Gastrocnemius medialis (tissue), 4 donors: ENCODE measurements at regions not wholly inside any gene's neighbourhood (a gene's known extent, or its start where the extent isn't known, plus 50 kb on each side); places are given as distances from the start of the nearest gene placed in this dataset.

Experiments used
- ATAC-seq, 2 donors: fragments of 150-250 bp; one replicate each; pipeline ENCODE4 v1.9.1; 2016
- DNase-seq, 2 donors: peaks; one replicate each; pipeline ENCODE4 v3.0.0-alpha.2; 2019
- H3K27ac ChIP-seq, 4 donors: fragments of 200-600 bp; sonication (generic); 1 replicate in 1 of 4; 2 replicates in 3 of 4; pipeline ENCODE4 v1.5.1; 2016 to 2018; ENCODE audit warnings: mild to moderate bottlenecking in 2 of 4, moderate library complexity in 1 of 4
- H3K27me3 ChIP-seq, 3 donors: fragments of 200-600 bp; sonication (generic) in 2 of 3; 1 replicate in 1 of 3; 2 replicates in 2 of 3; pipeline versions ENCODE4 v1.5.1 to v1.6.0; 2016 to 2019; ENCODE audit warnings: mild to moderate bottlenecking in 1 of 3, moderate library complexity in 1 of 3
- H3K36me3 ChIP-seq, 2 donors: fragments of 200-600 bp; sonication (generic) in 1 of 2; one replicate each; pipeline ENCODE4 v1.5.1; 2017 to 2018
- H3K4me1 ChIP-seq, 2 donors: fragments of 200-600 bp; sonication (generic) in 1 of 2; one replicate each; pipeline ENCODE4 v1.5.1; 2016 to 2017; ENCODE audit warnings: mild to moderate bottlenecking in 2 of 2
- H3K4me3 ChIP-seq, 4 donors: fragments of 200-600 bp; sonication (generic) in 3 of 4; 1 replicate in 1 of 4; 2 replicates in 3 of 4; pipeline ENCODE4 v1.5.1; 2016 to 2019; ENCODE audit warnings: mild to moderate bottlenecking in 2 of 4
- H3K9me3 ChIP-seq, 3 donors: fragments of 200-600 bp; sonication (generic) in 2 of 3; 1 replicate in 1 of 3; 2 replicates in 2 of 3; pipeline ENCODE4 v1.5.1; 2016 to 2019
- CTCF ChIP-seq, 5 experiments: fragments of 450-650 bp in 3 of 5; fragments of 200-600 bp in 2 of 5; sonication (generic) in 2 of 5; IDR thresholded peaks in 4 of 5; conservative IDR thresholded peaks in 1 of 5; 1 replicate in 4 of 5; 2 replicates in 1 of 5; pipeline ENCODE4 v1.5.1; 2016 to 2019; ENCODE audit warnings: antibody characterized with exemption in 5 of 5, mild to moderate bottlenecking in 3 of 5, moderate library complexity in 3 of 5
- POLR2A ChIP-seq, 2 donors: fragments of 450-650 bp; IDR thresholded peaks; one replicate each; pipeline ENCODE4 v1.6.1; 2017; ENCODE audit warnings: antibody characterized with exemption in 2 of 2, mild to moderate bottlenecking in 2 of 2, moderate library complexity in 2 of 2
- in situ Hi-C, 4 donors: fragments of 200-750 bp; cut with MboI; loops; one replicate each; pipeline versions ENCODE4 v1.15.0 to v1.8.0; 2017; ENCODE audit warnings: low sequenced_read_pairs in 4 of 4
- intact Hi-C: fragments of 100-400 bp; cut with DNase I; formaldehyde crosslinking; loops from one replicate; pipeline ENCODE4 v1.15.1; 2023; ENCODE audit warnings: low total_unique reads

GRCh38 chr12:58496411-58497190, 423.7 kb downstream of the LRIG3 start:
- TF ChIP-seq CTCF (IDR thresholded peaks at IDR 0.05 in 4 of 5, conservative IDR thresholded peaks at IDR 0.05 in 1 of 5): no peak
- no peak for TF ChIP-seq POLR2A (IDR thresholded peaks at IDR 0.05)
- no peak for DNase-seq
- Histone ChIP-seq H3K36me3 (no peaks in the 10 kb centered on the region), H3K27ac (no peak overlapping the region), H3K4me3 (no peak overlapping the region), H3K4me1 (no peaks in the 10 kb centered on the region), H3K9me3 (no peaks in the 10 kb centered on the region), H3K27me3 (no peaks in the 10 kb centered on the region)
- no peak for ATAC-seq
- in situ Hi-C loops (no loop called here), intact Hi-C loops (no loop called here)

DNA sequence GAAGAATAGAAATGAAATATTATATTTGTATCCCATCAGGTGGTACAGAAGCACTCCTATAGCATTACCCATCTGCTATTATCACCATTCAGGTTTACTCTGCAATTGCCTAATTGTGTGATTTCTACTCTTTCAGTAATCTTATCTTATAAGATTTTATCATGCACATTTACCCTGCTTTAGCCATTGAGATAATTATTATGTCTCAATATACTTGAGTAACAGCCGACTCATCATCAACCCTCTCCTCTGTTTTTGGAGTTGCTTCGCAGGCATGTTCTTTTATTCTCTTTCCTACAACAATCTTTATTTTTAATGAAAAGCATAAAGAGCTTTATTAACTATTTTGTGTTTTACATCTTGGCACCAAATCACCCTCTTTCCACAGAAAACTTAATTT, 419.9 kb downstream of the LRIG3 start:
- no peaks in the 10 kb centered on the region for H3K9me3 ChIP-seq
- intact Hi-C loops (no loop called here), in situ Hi-C loops (no loop called here)
- H3K27me3 ChIP-seq: no peaks in the 10 kb centered on the region
- TF ChIP-seq POLR2A (IDR thresholded peaks at IDR 0.05): no peak
- TF ChIP-seq CTCF (IDR thresholded peaks at IDR 0.05 in 4 of 5, conservative IDR thresholded peaks at IDR 0.05 in 1 of 5): no peak
- H3K4me3 ChIP-seq: no peak overlapping the region
- H3K27ac ChIP-seq: no peak overlapping the region
- H3K4me1 ChIP-seq: no peaks in the 10 kb centered on the region
- H3K36me3 ChIP-seq: no peaks in the 10 kb centered on the region
- DNase-seq (no peak), ATAC-seq (no peak)

- H3K27me3 ChIP-seq: no peaks in the 10 kb centered on the region
- in situ Hi-C loops: no loop called here
These were observed 418.1 kb downstream of the LRIG3 start for GRCh38 chr12:58502226-58502625.

DNA sequence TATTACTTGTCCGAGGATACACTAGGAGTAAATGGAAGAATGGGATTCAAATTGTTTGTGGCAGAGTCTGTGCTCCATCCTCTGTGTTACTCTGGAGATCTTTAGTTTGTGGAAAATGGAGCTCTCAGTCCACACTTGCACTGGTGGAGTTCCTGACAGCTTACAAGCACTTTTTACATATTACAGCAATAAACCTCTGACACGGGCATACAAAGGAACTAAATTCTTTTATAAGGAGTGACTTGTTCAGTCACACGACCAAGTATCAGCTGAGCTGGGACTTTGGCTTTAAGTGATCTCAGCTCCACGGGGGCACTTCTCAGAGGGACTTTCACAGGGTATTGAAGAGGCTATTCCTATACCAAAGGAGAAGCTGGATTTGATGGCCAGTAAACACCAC, 417.5 kb downstream of the LRIG3 start:
- no peak overlapping the region for H3K4me3 ChIP-seq
- no peak for ATAC-seq

More at GRCh38 chr12:58502226-58502625, 418.1 kb downstream of the LRIG3 start:
- Histone ChIP-seq H3K36me3 (no peaks in the 10 kb centered on the region), H3K4me3 (no peak overlapping the region), H3K27ac (no peak overlapping the region), H3K9me3 (no peaks in the 10 kb centered on the region), H3K4me1 (no peaks in the 10 kb centered on the region)
- intact Hi-C loops: no loop called here
- TF ChIP-seq POLR2A (IDR thresholded peaks at IDR 0.05): no peak
- TF ChIP-seq CTCF (IDR thresholded peaks at IDR 0.05 in 4 of 5, conservative IDR thresholded peaks at IDR 0.05 in 1 of 5): no peak
- DNase-seq (no peak), ATAC-seq (no peak)

More for the DNA sequence above, 417.5 kb downstream of the LRIG3 start:
- no peaks in the 10 kb centered on the region for H3K9me3 ChIP-seq
- in situ Hi-C loops (no loop called here), intact Hi-C loops (no loop called here)
- H3K4me1 ChIP-seq: no peaks in the 10 kb centered on the region
- no peak for DNase-seq
- no peak for TF ChIP-seq CTCF (IDR thresholded peaks at IDR 0.05 in 4 of 5, conservative IDR thresholded peaks at IDR 0.05 in 1 of 5)
- no peak for TF ChIP-seq POLR2A (IDR thresholded peaks at IDR 0.05)
- no peak overlapping the region for H3K27ac ChIP-seq
- H3K27me3 ChIP-seq: no peaks in the 10 kb centered on the region
- H3K36me3 ChIP-seq: no peaks in the 10 kb centered on the region
